K562 (cell line): ENCODE measurements at regions not wholly inside any gene's neighbourhood (a gene's known extent, or its start where the extent isn't known, plus 50 kb on each side); places are given as distances from the start of the nearest gene placed in this dataset.

ENCODE experiments used
- ARNT ChIP-seq, 2 experiments: fragments of 450-650 bp; IDR thresholded peaks; 2 replicates each; pipeline ENCODE4 v1.6.1; 2016; ENCODE audit warnings: mild to moderate bottlenecking in 1 of 2
- ATF3 ChIP-seq, 2 experiments: fragments of 450-650 bp in 1 of 2; sonication (generic) in 1 of 2; formaldehyde crosslinking in 1 of 2; IDR thresholded peaks in 1 of 2; conservative IDR thresholded peaks in 1 of 2; 2 replicates each; pipeline versions ENCODE4 v1.6.1 to v1.8.1; 2016 to 2023; ENCODE audit warnings: mild to moderate bottlenecking in 2 of 2, moderate library complexity in 2 of 2, inconsistent platforms in 1 of 2, missing genetic modification reagents in 1 of 2
- CTCF ChIP-seq, 3 experiments: IDR thresholded peaks in 2 of 3; conservative IDR thresholded peaks in 1 of 3; 2 replicates each; pipeline ENCODE4 v1.5.1; 2011 to 2012; ENCODE audit warnings: low read length in 3 of 3, mild to moderate bottlenecking in 3 of 3, control low read depth in 2 of 3, improper control_type of control experiment in 1 of 3, inconsistent platforms in 1 of 3, low read depth in 1 of 3, mixed read lengths in 1 of 3, moderate library complexity in 1 of 3; ENCODE audit not compliant: insufficient read depth in 2 of 3
- JUND ChIP-seq, 2 experiments: IDR thresholded peaks; 2 replicates in 1 of 2; 3 replicates in 1 of 2; pipeline ENCODE4 v1.6.1; 2011; ENCODE audit warnings: borderline replicate concordance in 2 of 2, low read depth in 2 of 2, low read length in 2 of 2, improper control_type of control experiment in 1 of 2, missing biosample characterization in 1 of 2, missing genetic modification characterization in 1 of 2, missing genetic modification reagents in 1 of 2
- KLF13 ChIP-seq: fragments of 450-650 bp; IDR thresholded peaks from 2 replicates; pipeline ENCODE4 v1.6.1; 2016; ENCODE audit warnings: missing genetic modification characterization, low read depth, mild to moderate bottlenecking, missing compliant biosample characterization, moderate library complexity, borderline replicate concordance

GRCh38 chr5:133707629-133708028, 95.3 kb upstream of the FSTL4 start:
- no peak for TF ChIP-seq JUND (IDR thresholded peaks at IDR 0.05; ENCODE audit: borderline replicate concordance, low read depth, low read length)
- TF ChIP-seq JUND (tag; IDR thresholded peaks at IDR 0.05; ENCODE audit: borderline replicate concordance, low read depth, low read length): no peak
- TF ChIP-seq ATF3 (IDR thresholded peaks at IDR 0.05): no peak
- no peak for TF ChIP-seq ATF3 (CRISPR knock-in tag; conservative IDR thresholded peaks at IDR 0.05)
- TF ChIP-seq KLF13: no peak
- no peak for TF ChIP-seq ARNT (IDR thresholded peaks at IDR 0.05)
- no peak for TF ChIP-seq CTCF (IDR thresholded peaks at IDR 0.05 in 2 of 3, conservative IDR thresholded peaks at IDR 0.05 in 1 of 3; ENCODE audit: insufficient read depth in 2 of 3, low read depth in 1 of 3, low read length in 3 of 3)
